Retinal pigment epithelial cell (primary cell): ENCODE measurements at regions not wholly inside any gene's neighbourhood (a gene's known extent, or its start where the extent isn't known, plus 50 kb on each side); places are given as distances from the start of the nearest gene placed in this dataset.

Source experiments
- DNase-seq: peaks from one replicate; pipeline ENCODE4 v3.0.0-alpha.2; 2010; ENCODE audit warnings: low read depth
- H3K4me3 ChIP-seq: 2 replicates; pipeline ENCODE4 v1.5.1; 2011; ENCODE audit warnings: mild to moderate bottlenecking, low read length, control low read depth, moderate library complexity
- CTCF ChIP-seq: conservative IDR thresholded peaks from 2 replicates; pipeline ENCODE4 v1.5.1; 2011; ENCODE audit warnings: low read depth, low read length, control low read depth, inconsistent platforms

- no peak for DNase-seq
- TF ChIP-seq CTCF = no peak
- no peak overlapping the region for H3K4me3 ChIP-seq
Observed at GRCh38 chr2:150542172-150542571, 54.7 kb upstream of the RND3 start.

- no peak for DNase-seq
- no peak for TF ChIP-seq CTCF
- H3K4me3 ChIP-seq = no peak overlapping the region
Observed at GRCh38 chr2:150538651-150539201, 51.3 kb upstream of the RND3 start.
